ENCODE measurements at regions not wholly inside any gene's neighbourhood (a gene's known extent, or its start where the extent isn't known, plus 50 kb on each side); places are given as distances from the start of the nearest gene placed in this dataset.

DNA sequence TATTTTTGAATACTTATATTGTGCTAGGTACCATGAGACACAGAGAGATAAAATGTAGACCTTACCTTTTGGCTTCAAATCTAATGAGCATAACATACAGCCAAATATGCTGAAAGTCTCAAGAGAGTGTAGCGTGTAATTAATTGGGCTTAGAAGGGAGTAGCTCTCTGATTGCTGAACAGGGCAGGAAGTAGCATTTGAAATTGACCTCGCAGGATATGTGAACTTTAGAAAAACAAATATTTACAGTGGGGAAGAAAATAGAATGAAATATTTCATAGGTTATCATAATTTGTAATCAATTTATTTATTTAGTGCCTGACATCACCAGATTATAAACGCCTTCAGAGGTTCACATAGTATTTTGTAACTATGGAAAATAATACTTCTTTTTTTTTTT is 327.1 kb downstream of the RFC3 start:
- TF ChIP-seq, protein P1, sequence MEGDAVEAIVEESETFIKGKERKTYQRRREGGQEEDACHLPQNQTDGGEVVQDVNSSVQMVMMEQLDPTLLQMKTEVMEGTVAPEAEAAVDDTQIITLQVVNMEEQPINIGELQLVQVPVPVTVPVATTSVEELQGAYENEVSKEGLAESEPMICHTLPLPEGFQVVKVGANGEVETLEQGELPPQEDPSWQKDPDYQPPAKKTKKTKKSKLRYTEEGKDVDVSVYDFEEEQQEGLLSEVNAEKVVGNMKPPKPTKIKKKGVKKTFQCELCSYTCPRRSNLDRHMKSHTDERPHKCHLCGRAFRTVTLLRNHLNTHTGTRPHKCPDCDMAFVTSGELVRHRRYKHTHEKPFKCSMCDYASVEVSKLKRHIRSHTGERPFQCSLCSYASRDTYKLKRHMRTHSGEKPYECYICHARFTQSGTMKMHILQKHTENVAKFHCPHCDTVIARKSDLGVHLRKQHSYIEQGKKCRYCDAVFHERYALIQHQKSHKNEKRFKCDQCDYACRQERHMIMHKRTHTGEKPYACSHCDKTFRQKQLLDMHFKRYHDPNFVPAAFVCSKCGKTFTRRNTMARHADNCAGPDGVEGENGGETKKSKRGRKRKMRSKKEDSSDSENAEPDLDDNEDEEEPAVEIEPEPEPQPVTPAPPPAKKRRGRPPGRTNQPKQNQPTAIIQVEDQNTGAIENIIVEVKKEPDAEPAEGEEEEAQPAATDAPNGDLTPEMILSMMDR (IDR thresholded peaks at IDR 0.05; ENCODE audit: low read depth, low read length, missing control alignments): no peak
- no peak for DNase-seq (ENCODE audit: extremely low read depth, low read depth)
- no peak overlapping the region for H3K4me3 ChIP-seq (replicated peaks; ENCODE audit: low read depth, low read length)

DNA sequence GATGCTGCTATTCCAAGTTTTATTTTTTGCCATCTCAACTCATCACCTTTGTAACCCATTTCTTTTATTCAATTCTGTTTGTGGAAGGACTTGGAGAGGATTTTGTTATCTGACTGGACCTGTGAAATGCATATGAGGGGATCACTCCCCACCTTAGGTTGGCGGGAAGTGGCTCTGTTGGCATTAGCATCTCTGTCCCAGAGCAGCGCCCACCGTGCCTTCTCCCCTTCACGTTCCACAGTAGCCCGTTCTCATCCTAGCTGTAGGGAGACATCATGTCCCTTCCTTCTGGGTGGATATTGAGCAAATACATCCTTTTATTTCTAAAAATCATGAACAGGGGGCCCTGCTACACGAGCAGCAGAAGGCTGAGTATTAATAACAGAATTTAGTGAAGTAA is 330.4 kb downstream of the RFC3 start:
- no peak for DNase-seq (ENCODE audit: extremely low read depth, low read depth)
- H3K4me3 ChIP-seq (replicated peaks; ENCODE audit: low read depth, low read length): no peak overlapping the region
- TF ChIP-seq, protein P1 (IDR thresholded peaks at IDR 0.05; ENCODE audit: low read depth, low read length, missing control alignments): no peak

DNA sequence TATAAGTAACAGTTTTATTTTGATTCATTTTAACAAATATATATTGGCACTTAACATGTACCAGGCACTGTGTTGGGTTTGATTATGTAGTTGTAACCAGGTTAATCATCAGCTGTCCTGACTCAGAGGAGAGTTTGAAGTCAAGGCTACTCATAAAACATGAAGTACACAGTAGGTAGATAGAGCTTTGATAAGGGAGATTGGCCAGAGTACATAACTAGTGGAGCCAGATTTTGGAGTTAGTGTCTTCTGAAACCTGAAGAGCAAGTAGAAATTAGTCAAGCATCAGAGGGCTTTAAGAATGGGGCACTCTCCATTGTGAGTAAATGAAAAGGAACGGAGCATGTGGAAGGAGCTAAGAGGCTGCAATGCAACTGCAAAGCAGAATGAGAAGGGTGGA is 333.9 kb downstream of the RFC3 start:
- TF ChIP-seq, protein P1 (IDR thresholded peaks at IDR 0.05; ENCODE audit: low read depth, low read length, missing control alignments): no peak
- H3K4me3 ChIP-seq (replicated peaks; ENCODE audit: low read depth, low read length): no peak overlapping the region
- DNase-seq (ENCODE audit: extremely low read depth, low read depth): no peak

DNA sequence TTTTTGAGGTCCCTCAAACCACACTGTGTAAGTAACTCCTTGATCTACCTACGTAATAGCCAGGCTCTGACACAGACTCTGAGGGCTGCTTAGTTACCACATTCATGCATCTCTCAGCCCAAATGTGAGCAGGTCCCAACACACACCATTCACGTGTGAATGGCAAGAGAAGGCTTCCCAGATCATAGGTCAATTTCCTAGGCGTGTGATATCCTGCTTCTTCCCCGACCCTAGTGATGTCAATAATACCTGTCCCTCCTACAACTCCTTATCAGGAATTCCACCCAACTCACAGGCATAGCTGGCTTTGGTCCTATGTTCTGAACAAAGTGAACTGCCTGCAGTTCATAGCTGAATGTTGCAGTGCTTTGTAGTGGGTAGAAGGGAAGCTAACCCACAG is 334.5 kb downstream of the RFC3 start:
- TF ChIP-seq, protein P1 (IDR thresholded peaks at IDR 0.05; ENCODE audit: low read depth, low read length, missing control alignments): no peak
- no peak overlapping the region for H3K4me3 ChIP-seq (replicated peaks; ENCODE audit: low read depth, low read length)
- no peak for DNase-seq (ENCODE audit: extremely low read depth, low read depth)

DNA sequence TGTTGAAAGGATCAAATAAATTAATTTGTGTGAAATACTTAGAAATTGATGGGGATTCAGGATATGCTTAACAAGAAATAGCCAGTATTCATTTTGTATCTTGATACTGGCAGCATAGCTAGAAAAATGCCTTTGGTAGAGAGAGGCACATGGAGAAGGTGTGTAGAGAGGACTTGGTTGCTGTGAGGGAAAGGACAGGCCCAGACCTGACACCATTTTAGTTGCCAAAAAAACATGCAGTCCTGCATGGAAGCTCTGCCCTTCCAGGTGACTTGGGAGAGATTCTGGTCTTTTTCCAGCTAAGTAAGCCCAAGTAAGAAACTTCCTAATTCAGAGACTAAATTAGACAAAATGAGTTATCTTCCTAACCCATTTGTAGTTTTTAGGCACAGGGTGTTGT is 335.0 kb downstream of the RFC3 start:
- TF ChIP-seq, protein P1 (IDR thresholded peaks at IDR 0.05; ENCODE audit: low read depth, low read length, missing control alignments): no peak
- no peak overlapping the region for H3K4me3 ChIP-seq (replicated peaks; ENCODE audit: low read depth, low read length)
- no peak for DNase-seq (ENCODE audit: extremely low read depth, low read depth)

DNA sequence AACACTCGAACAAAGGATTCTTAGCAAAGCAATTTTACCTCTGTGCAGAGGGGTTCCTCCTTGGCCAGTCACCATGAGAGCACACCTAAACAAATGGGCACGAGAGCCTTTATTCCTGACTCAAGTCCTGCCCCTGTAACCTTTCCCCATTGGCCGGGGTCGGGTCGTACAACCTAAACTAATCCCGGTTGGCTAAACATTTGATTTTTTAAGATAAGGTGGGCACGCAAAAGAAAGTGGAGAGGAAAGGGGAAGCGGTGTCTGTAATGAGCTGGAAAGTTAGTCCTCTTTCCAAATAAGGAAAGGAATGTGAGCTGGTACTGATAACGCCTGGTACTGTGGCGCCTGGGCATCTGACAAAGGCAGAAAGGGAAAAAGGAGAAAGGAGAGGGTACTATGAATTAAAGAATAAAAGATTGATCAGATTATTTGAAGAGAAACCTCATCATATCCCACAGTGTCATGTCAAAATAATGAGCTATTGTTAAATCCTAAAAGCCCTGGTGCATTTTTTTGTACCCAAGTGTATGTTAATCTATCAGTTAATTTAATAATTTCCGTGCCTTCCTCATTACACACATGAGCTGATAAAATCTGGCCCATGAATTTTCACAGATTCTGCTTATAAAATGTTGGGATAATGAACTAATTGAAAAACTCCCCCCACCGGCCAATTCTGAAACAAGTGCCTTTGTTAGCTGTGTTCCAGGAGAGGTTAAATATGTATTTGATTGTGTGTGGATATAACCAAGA is 335.7 kb downstream of the RFC3 start:
- no peak overlapping the region for H3K4me3 ChIP-seq (replicated peaks; ENCODE audit: low read depth, low read length)
- TF ChIP-seq, protein P1 (IDR thresholded peaks at IDR 0.05; ENCODE audit: low read depth, low read length, missing control alignments): no peak
- DNase-seq (ENCODE audit: extremely low read depth, low read depth): no peak
